Activated naive CD8-positive, alpha-beta T cell treated with anti-CD3 and anti-CD28 coated beads, Interleukin-2, amount 10 ng/mL, durations not matched to agents 7 days and 5 days (primary cell): ENCODE measurements at regions not wholly inside any gene's neighbourhood (a gene's known extent, or its start where the extent isn't known, plus 50 kb on each side); places are given as distances from the start of the nearest gene placed in this dataset.

Source experiments
- ATAC-seq: fragments of 150-1000 bp; cut with Tn5 transposase; one replicate; pipeline ENCODE4 v1.10.0; 2021; ENCODE audit warnings: low read depth, moderate library complexity
- POLR2A ChIA-PET: fragments of 350-600 bp; sonication (Branson Sonifier 250); formaldehyde crosslinking; loops from one replicate; lab custom pipeline; 2021; ENCODE audit warnings: antibody characterized with exemption; lab: Charles Lee
- DNase-seq: peaks from one replicate; pipeline ENCODE4 v3.0.0; 2021
- H3K27ac Mint-ChIP-seq: one replicate; pipeline ENCODE4 v1.8.0; 2022; ENCODE audit warnings: mild to moderate bottlenecking, mixed read lengths
- H3K27me3 Mint-ChIP-seq: one replicate; pipeline ENCODE4 v1.8.0; 2022; ENCODE audit warnings: mild to moderate bottlenecking, moderate library complexity, mixed read lengths
- H3K36me3 Mint-ChIP-seq: one replicate; pipeline ENCODE4 v1.8.0; 2021; ENCODE audit warnings: mild to moderate bottlenecking, mixed read lengths
- H3K4me1 Mint-ChIP-seq: one replicate; pipeline ENCODE4 v1.8.0; 2021; ENCODE audit warnings: mixed read lengths
- H3K4me3 Mint-ChIP-seq: one replicate; pipeline ENCODE4 v1.8.0; 2022; ENCODE audit warnings: mild to moderate bottlenecking, moderate library complexity, mixed read lengths
- H3K9me3 Mint-ChIP-seq: one replicate; pipeline ENCODE4 v1.8.0; 2021; ENCODE audit warnings: mixed read lengths

GRCh38 chr5:145104106-145104505, 731.0 kb downstream of the PRELID2 start:
- no peaks in the 10 kb centered on the region for H3K27me3 Mint-ChIP-seq
- H3K36me3 Mint-ChIP-seq, result no peaks in the 10 kb centered on the region
- H3K4me1 Mint-ChIP-seq, result no peaks in the 10 kb centered on the region
- DNase-seq, result no peak
- no peak overlapping the region for H3K4me3 Mint-ChIP-seq
- POLR2A ChIA-PET, result no interaction called here
- H3K27ac Mint-ChIP-seq, result no peak overlapping the region
- peaks cover 1% of the 10 kb centered on the region for H3K9me3 Mint-ChIP-seq
- ATAC-seq, result no peak

- no peaks in the 10 kb centered on the region for H3K4me1 Mint-ChIP-seq
- POLR2A ChIA-PET, result no interaction called here
- no peaks in the 10 kb centered on the region for H3K36me3 Mint-ChIP-seq
- no peak overlapping the region for H3K27ac Mint-ChIP-seq
- no peak for DNase-seq
- H3K9me3 Mint-ChIP-seq, result peaks cover 7% of the 10 kb centered on the region
- ATAC-seq, result no peak
- no peak overlapping the region for H3K4me3 Mint-ChIP-seq
- H3K27me3 Mint-ChIP-seq, result no peaks in the 10 kb centered on the region
Measured at GRCh38 chr5:145101246-145101645, 733.9 kb downstream of the PRELID2 start.

GRCh38 chr5:145090115-145090514, 745.0 kb downstream of the PRELID2 start:
- H3K36me3 Mint-ChIP-seq, result no peaks in the 10 kb centered on the region
- no peak overlapping the region for H3K4me3 Mint-ChIP-seq
- H3K27ac Mint-ChIP-seq, result no peak overlapping the region
- no peaks in the 10 kb centered on the region for H3K27me3 Mint-ChIP-seq
- DNase-seq, result no peak
- H3K4me1 Mint-ChIP-seq, result no peaks in the 10 kb centered on the region
- ATAC-seq, result no peak
- peaks cover 10% of the 10 kb centered on the region for H3K9me3 Mint-ChIP-seq
- POLR2A ChIA-PET, result no interaction called here

DNA sequence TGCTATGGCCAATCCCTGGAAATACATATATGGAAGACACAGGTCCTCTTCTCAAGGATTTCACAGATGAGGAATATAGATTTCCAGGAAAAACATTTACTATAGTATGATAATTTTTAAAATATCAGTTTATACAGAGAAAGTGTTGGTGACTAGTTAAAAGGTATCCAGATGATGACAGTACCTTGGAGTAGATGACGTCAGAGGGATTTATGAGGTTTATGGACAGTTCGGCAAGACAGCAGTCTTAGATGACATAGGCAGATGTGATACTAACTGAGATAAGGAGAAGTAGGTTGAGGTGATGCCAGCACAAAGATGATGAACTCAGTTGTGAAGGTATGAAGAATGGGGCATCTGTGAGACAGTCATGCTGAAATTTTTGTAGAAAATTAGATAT, 750.3 kb downstream of the PRELID2 start:
- ATAC-seq (no peak), DNase-seq (no peak)
- no peaks in the 10 kb centered on the region for H3K4me1 Mint-ChIP-seq
- H3K27ac Mint-ChIP-seq, result no peak overlapping the region
- no peak overlapping the region for H3K4me3 Mint-ChIP-seq
- no peaks in the 10 kb centered on the region for H3K36me3 Mint-ChIP-seq
- H3K27me3 Mint-ChIP-seq, result no peaks in the 10 kb centered on the region
- H3K9me3 Mint-ChIP-seq, result peaks cover 14% of the 10 kb centered on the region
- POLR2A ChIA-PET, result no interaction called here

DNA sequence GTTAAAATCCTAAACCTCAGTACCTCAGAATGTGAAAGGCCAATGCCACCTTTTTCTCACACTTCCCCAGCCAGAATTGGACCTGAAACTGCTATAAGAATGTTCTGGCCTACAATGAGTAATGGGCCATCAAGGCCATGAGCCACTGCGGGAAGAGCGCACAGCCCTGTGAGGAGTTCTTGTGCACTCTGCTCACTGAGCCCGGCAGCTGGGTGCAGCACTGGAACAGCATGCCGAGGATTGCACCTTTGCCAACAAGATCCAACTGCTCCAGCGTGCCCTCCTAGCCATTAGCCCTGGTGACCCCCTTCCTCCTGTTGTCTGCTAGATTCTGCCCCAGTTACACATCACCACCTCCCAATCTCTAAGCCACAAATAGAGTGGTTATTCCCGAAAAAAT, 758.1 kb downstream of the PRELID2 start:
- POLR2A ChIA-PET, result no interaction called here
- DNase-seq (no peak), ATAC-seq (no peak)
- Mint-ChIP-seq H3K4me3 (no peak overlapping the region), H3K27me3 (no peaks in the 10 kb centered on the region), H3K4me1 (no peaks in the 10 kb centered on the region), H3K36me3 (no peaks in the 10 kb centered on the region), H3K27ac (no peak overlapping the region), H3K9me3 (peaks cover 4% of the 10 kb centered on the region)

- no peak for DNase-seq
- no peak for ATAC-seq
- no peak overlapping the region for H3K4me3 Mint-ChIP-seq
- no peak overlapping the region for H3K27ac Mint-ChIP-seq
- H3K9me3 Mint-ChIP-seq, result no peaks in the 10 kb centered on the region
- no peaks in the 10 kb centered on the region for H3K4me1 Mint-ChIP-seq
- H3K27me3 Mint-ChIP-seq, result no peaks in the 10 kb centered on the region
- POLR2A ChIA-PET, result no interaction called here
- no peaks in the 10 kb centered on the region for H3K36me3 Mint-ChIP-seq
Measured at GRCh38 chr5:145076040-145076439, 759.1 kb downstream of the PRELID2 start.

DNA sequence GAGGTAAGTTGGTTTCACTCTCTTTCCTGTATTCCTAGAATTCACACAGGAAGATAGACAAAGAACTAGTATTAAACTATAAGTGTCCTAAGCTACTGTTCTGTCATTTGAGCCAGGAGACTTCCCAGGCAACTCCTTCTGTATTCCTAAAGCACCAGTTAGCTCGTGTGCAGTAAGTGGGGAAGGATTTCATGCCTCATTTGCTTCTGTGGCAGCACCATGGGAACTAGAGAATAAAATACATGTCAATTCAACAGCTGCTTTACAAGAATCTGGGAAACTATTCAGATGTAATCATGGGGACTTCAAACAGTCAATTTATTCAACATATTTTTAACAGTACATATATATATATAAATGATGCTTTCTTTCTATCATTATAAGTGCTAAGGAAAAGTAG, 762.3 kb downstream of the PRELID2 start:
- Mint-ChIP-seq H3K27ac (no peak overlapping the region), H3K4me3 (no peak overlapping the region), H3K4me1 (no peaks in the 10 kb centered on the region), H3K27me3 (no peaks in the 10 kb centered on the region), H3K9me3 (no peaks in the 10 kb centered on the region), H3K36me3 (no peaks in the 10 kb centered on the region)
- no peak for DNase-seq
- ATAC-seq, result no peak
- POLR2A ChIA-PET, result no interaction called here

GRCh38 chr5:145068721-145069120, 766.4 kb downstream of the PRELID2 start:
- DNase-seq (no peak), ATAC-seq (no peak)
- Mint-ChIP-seq H3K36me3 (no peaks in the 10 kb centered on the region), H3K4me1 (no peaks in the 10 kb centered on the region), H3K27ac (no peak overlapping the region), H3K27me3 (no peaks in the 10 kb centered on the region), H3K4me3 (no peak overlapping the region), H3K9me3 (no peaks in the 10 kb centered on the region)
- POLR2A ChIA-PET, result no interaction called here

DNA sequence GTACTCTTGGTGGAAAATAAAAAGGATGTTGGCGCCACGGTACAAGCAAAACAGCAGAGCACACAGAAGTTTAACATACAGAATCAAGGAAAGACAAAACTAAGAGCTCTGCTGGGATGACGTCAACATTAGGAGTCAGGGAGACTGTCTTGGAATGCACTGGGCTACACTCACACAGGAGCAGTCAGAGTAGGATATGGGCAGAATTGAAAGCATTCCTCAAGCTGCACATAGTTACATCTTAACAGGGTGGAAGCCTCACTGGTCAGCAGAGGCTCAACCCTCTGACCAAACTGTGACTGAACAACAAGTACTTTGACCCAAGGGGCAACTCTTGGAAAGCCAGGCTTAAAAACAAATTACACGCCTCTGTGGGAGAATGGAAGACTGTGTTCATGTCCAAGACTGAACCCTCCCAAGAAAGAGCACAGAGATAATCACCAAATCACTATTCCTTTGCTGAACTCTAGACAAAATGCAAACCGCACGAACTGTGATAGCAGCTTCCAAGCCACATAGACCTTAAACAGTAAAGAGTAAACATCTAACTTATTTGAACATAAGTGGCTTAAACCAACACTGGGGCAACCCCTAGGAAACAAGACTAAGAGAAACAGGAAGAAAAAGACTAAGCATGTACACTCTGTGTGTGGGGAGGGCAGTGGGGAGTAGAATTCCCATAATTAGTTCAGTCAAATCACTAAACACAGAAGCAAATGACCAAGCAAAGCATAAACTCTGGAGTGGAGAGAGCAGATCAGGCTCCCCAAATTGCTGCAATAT, 772.7 kb downstream of the PRELID2 start:
- no peak for ATAC-seq
- Mint-ChIP-seq H3K4me1 (no peaks in the 10 kb centered on the region), H3K36me3 (no peaks in the 10 kb centered on the region), H3K9me3 (peaks cover 2% of the 10 kb centered on the region), H3K4me3 (no peak overlapping the region), H3K27ac (no peak overlapping the region), H3K27me3 (no peaks in the 10 kb centered on the region)
- POLR2A ChIA-PET, result no interaction called here
- no peak for DNase-seq

DNA sequence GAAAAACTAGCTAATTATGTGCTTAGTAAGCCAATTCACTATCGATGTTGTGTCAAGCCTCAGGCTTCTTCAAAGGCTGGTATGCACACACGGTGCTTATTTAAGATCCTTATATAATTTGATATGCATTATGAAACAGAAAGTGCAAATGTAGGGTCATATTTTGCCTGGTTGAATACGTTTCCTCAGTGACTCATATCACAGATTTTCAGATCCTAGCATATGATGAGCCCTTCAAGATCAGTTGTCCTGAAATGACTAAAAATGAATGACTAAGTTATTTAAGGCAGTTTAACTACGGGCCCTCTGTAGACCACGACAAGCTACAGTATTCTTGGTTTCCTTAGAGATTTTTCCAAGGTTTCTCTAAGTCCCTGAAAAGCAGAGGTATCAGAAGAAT, 778.3 kb downstream of the PRELID2 start:
- H3K4me3 Mint-ChIP-seq, result no peak overlapping the region
- no peaks in the 10 kb centered on the region for H3K27me3 Mint-ChIP-seq
- no peaks in the 10 kb centered on the region for H3K4me1 Mint-ChIP-seq
- POLR2A ChIA-PET, result no interaction called here
- DNase-seq (no peak), ATAC-seq (no peak)
- no peak overlapping the region for H3K27ac Mint-ChIP-seq
- peaks cover 1% of the 10 kb centered on the region for H3K9me3 Mint-ChIP-seq
- no peaks in the 10 kb centered on the region for H3K36me3 Mint-ChIP-seq

- Mint-ChIP-seq H3K36me3 (no peaks in the 10 kb centered on the region), H3K27ac (no peak overlapping the region), H3K4me3 (no peak overlapping the region), H3K9me3 (peaks cover 1% of the 10 kb centered on the region), H3K4me1 (no peaks in the 10 kb centered on the region), H3K27me3 (no peaks in the 10 kb centered on the region)
- POLR2A ChIA-PET, result no interaction called here
- ATAC-seq, result no peak
- DNase-seq, result no peak
Measured at GRCh38 chr5:145050181-145050580, 785.0 kb downstream of the PRELID2 start.

DNA sequence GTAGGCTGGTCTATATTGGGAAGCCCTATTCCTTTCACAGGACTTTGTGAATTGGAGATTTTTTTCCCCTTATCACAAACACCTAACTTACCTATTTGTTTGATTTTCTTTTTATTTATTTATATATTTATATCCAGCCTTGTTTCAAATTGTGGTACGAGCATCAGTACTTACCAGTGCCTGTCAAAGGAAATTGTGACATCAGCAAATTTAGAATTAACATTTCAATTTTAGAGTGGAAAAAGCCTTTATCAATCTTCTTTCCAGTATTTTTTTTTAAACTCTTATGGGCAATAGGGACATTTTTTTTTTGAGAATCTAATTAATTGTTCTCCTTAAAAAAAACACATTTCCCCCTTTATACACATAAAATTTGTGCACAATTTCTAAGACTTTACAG, 790.2 kb downstream of the PRELID2 start:
- H3K27me3 Mint-ChIP-seq, result no peaks in the 10 kb centered on the region
- H3K9me3 Mint-ChIP-seq, result peaks cover 2% of the 10 kb centered on the region
- no peaks in the 10 kb centered on the region for H3K36me3 Mint-ChIP-seq
- DNase-seq (no peak), ATAC-seq (no peak)
- POLR2A ChIA-PET, result no interaction called here
- H3K27ac Mint-ChIP-seq, result no peak overlapping the region
- H3K4me3 Mint-ChIP-seq, result no peak overlapping the region
- H3K4me1 Mint-ChIP-seq, result no peaks in the 10 kb centered on the region

DNA sequence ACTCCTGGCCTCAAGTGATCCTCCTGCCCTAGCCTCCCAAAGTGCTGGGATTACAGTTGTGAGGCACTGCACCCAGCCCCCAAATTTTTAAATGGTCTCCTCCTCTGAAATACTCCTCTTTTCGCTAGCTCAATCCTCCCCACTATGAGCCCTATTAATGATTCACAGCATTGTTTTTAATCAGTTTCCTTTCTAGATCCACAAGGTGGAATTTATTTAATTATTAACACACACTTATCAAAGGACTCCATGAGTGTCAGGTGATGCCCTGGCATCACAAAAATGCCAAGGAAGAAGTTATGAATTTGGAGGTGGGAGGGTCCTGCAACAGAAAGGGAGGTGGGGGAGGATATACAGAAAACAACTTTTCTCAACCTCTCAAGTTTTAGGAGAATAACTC, 806.5 kb downstream of the PRELID2 start:
- ATAC-seq (no peak), DNase-seq (no peak)
- no peak overlapping the region for H3K27ac Mint-ChIP-seq
- H3K4me1 Mint-ChIP-seq, result no peaks in the 10 kb centered on the region
- no peak overlapping the region for H3K4me3 Mint-ChIP-seq
- H3K9me3 Mint-ChIP-seq, result peaks cover 4% of the 10 kb centered on the region
- POLR2A ChIA-PET, result no interaction called here
- H3K36me3 Mint-ChIP-seq, result no peaks in the 10 kb centered on the region
- H3K27me3 Mint-ChIP-seq, result no peaks in the 10 kb centered on the region

- Mint-ChIP-seq H3K4me1 (no peaks in the 10 kb centered on the region), H3K36me3 (no peaks in the 10 kb centered on the region), H3K9me3 (peaks cover 4% of the 10 kb centered on the region), H3K4me3 (no peak overlapping the region), H3K27ac (no peak overlapping the region), H3K27me3 (no peaks in the 10 kb centered on the region)
- ATAC-seq, result no peak
- POLR2A ChIA-PET, result no interaction called here
- DNase-seq, result no peak
Measured at GRCh38 chr5:145027286-145027685, 807.9 kb downstream of the PRELID2 start.
